HepG2 (cell line): ENCODE measurements at regions not wholly inside any gene's neighbourhood (a gene's known extent, or its start where the extent isn't known, plus 50 kb on each side); places are given as distances from the start of the nearest gene placed in this dataset.

ENCODE experiments used
- ATAC-seq: fragments of 200-7000 bp; cut with Tn5 transposase; 3 replicates; pipeline ENCODE4 v1.9.1; 2020; ENCODE audit warnings: mild to moderate bottlenecking, moderate library complexity
- BruUV-seq: library from RNA; stranded (reverse); fragments of 400-500 nt; replicated peaks from 2 replicates; lab custom pipeline; 2021; lab: Mats Ljungman, UMichigan
- CTCF ChIA-PET: fragments of 300-600 bp; formaldehyde crosslinking; extraction: SDS; loops from one replicate; lab custom pipeline; 2021; ENCODE audit warnings: low total read pairs, inconsistent platforms, low intra/inter-chr PET ratio; lab: Yijun Ruan, JAX
- POLR2A ChIA-PET: fragments of 350-600 bp; sonication (Branson Sonifier 250); formaldehyde crosslinking; loops from one replicate; lab custom pipeline; 2020; ENCODE audit warnings: antibody characterized with exemption, inconsistent platforms; lab: Yijun Ruan, JAX
- DNase-seq: peaks from one replicate; pipeline ENCODE4 v3.0.0-alpha.2; 2015; ENCODE audit warnings: low spot score
- FAIRE-seq: peaks from 3 replicates; lab custom pipeline; 2011; peaks lifted over from hg19 to GRCh38; lab: Jason Lieb, UNC
- H2AFZ ChIP-seq: one replicate; pipeline ENCODE4 v1.6.1; 2011; ENCODE audit warnings: low read length, inconsistent platforms
- H3K27ac ChIP-seq: fragments of 300-600 bp; 3 replicates; pipeline ENCODE4 v1.8.0; 2011; ENCODE audit warnings: mixed run types, mild to moderate bottlenecking, mixed read lengths, low read length, inconsistent platforms; ENCODE audit not compliant: insufficient read depth; ENCODE audit errors: extremely low read length
- H3K27me3 ChIP-seq, 2 experiments: fragments of 200-600 bp in 1 of 2; 2 replicates in 1 of 2; 3 replicates in 1 of 2; pipeline versions ENCODE4 v1.6.0 to v1.8.0; 2011; ENCODE audit warnings: low read length in 2 of 2, mild to moderate bottlenecking in 2 of 2, moderate library complexity in 2 of 2, inconsistent platforms in 1 of 2; ENCODE audit not compliant: insufficient read depth in 2 of 2, control insufficient read depth in 1 of 2
- H3K36me3 ChIP-seq, 2 experiments: fragments of 200-600 bp in 1 of 2; replicated peaks in 1 of 2; 2 replicates in 1 of 2; 3 replicates in 1 of 2; pipeline versions ENCODE4 v1.5.1 to v1.8.0; 2011; ENCODE audit warnings: low read length in 2 of 2, inconsistent platforms in 1 of 2; ENCODE audit not compliant: insufficient read depth in 2 of 2, control insufficient read depth in 1 of 2
- H3K4me1 ChIP-seq: 2 replicates; pipeline ENCODE4 v1.5.1; 2012; ENCODE audit warnings: low read length, inconsistent platforms; ENCODE audit not compliant: insufficient read depth
- H3K4me2 ChIP-seq: 2 replicates; pipeline ENCODE4 v1.6.0; 2011; ENCODE audit warnings: low read depth, low read length, inconsistent platforms
- H3K4me3 ChIP-seq, 3 experiments: fragments of 200-600 bp in 1 of 3; sonication (generic), shearing (Covaris generic) in 1 of 3; replicated peaks in 1 of 3; 2 replicates each; pipeline ENCODE4 v1.5.1; 2011 to 2016; ENCODE audit warnings: low read length in 3 of 3, inconsistent platforms in 2 of 3, low read depth in 2 of 3, mild to moderate bottlenecking in 2 of 3, control low read depth in 1 of 3, mixed read lengths in 1 of 3; ENCODE audit not compliant: insufficient read depth in 1 of 3
- H3K79me2 ChIP-seq: one replicate; pipeline ENCODE4 v1.6.1; 2011; ENCODE audit warnings: low read length, inconsistent platforms; ENCODE audit not compliant: insufficient read depth
- H3K9ac ChIP-seq: 2 replicates; pipeline ENCODE4 v1.6.0; 2011; ENCODE audit warnings: mild to moderate bottlenecking, low read depth, low read length, inconsistent platforms; ENCODE audit not compliant: insufficient read depth
- H3K9me3 ChIP-seq: 2 replicates; pipeline ENCODE4 v1.5.1; 2012; ENCODE audit warnings: mild to moderate bottlenecking, low read length
- H4K20me1 ChIP-seq: 2 replicates; pipeline ENCODE4 v1.6.0; 2011; ENCODE audit warnings: inconsistent platforms, mild to moderate bottlenecking, low read length, moderate library complexity; ENCODE audit not compliant: insufficient read depth
- ATF7-NPFF ChIP-seq: sonication (generic); formaldehyde crosslinking; IDR thresholded peaks from 2 replicates; pipeline ENCODE4 v1.8.1; 2023; ENCODE audit warnings: mild to moderate bottlenecking, low read depth, missing genetic modification reagents, moderate library complexity
- FOXM1 ChIP-seq: sonication (generic); formaldehyde crosslinking; IDR thresholded peaks from 2 replicates; pipeline ENCODE4 v1.5.0; 2020; ENCODE audit warnings: missing genetic modification reagents
- FOXP1 ChIP-seq, 2 experiments: fragments of 450-650 bp in 1 of 2; IDR thresholded peaks; 2 replicates each; pipeline ENCODE4 v1.6.1; 2017 to 2018; ENCODE audit warnings: antibody characterized with exemption in 1 of 2
- GTF2F1 ChIP-seq: fragments of 150-350 bp; IDR thresholded peaks from 2 replicates; pipeline ENCODE4 v1.6.1; 2014; ENCODE audit warnings: low read length
- LCORL ChIP-seq, 2 experiments: fragments of 450-650 bp in 1 of 2; sonication (generic) in 1 of 2; formaldehyde crosslinking in 1 of 2; IDR thresholded peaks; 2 replicates each; pipeline versions ENCODE4 v1.5.0 to v1.6.1; 2017 to 2020; ENCODE audit warnings: antibody characterized with exemption in 1 of 2, missing genetic modification reagents in 1 of 2
- MTA1 ChIP-seq: sonication (generic); formaldehyde crosslinking; IDR thresholded peaks from 2 replicates; pipeline ENCODE4 v1.4.0; 2020; ENCODE audit warnings: missing genetic modification reagents, mild to moderate bottlenecking, borderline replicate concordance
- NRL ChIP-seq: sonication (generic); formaldehyde crosslinking; IDR thresholded peaks from 2 replicates; pipeline ENCODE4 v1.5.0; 2020; ENCODE audit warnings: missing genetic modification reagents, mild to moderate bottlenecking, moderate library complexity, borderline replicate concordance
- SIN3B ChIP-seq: fragments of 150-350 bp; IDR thresholded peaks from 2 replicates; pipeline ENCODE4 v1.6.1; 2014; ENCODE audit warnings: low read length
- SMAD3 ChIP-seq: sonication (generic); formaldehyde crosslinking; IDR thresholded peaks from 2 replicates; pipeline ENCODE4 v1.4.0; 2020; ENCODE audit warnings: missing genetic modification reagents
- STAG1 ChIP-seq: sonication (generic); formaldehyde crosslinking; IDR thresholded peaks from 2 replicates; pipeline ENCODE4 v1.4.0; 2020; ENCODE audit warnings: missing genetic modification reagents
- YEATS2 ChIP-seq: sonication (generic); formaldehyde crosslinking; IDR thresholded peaks from 2 replicates; pipeline ENCODE4 v1.4.0; 2020; ENCODE audit warnings: missing genetic modification reagents, borderline replicate concordance
- ZMAT3 ChIP-seq: sonication (generic); formaldehyde crosslinking; conservative IDR thresholded peaks from 2 replicates; pipeline ENCODE4 v1.7.0; 2021; ENCODE audit warnings: missing genetic modification reagents
- ZNF138 ChIP-seq: sonication (generic); formaldehyde crosslinking; IDR thresholded peaks from 2 replicates; pipeline ENCODE4 v1.5.0; 2020; ENCODE audit warnings: mild to moderate bottlenecking, low read depth, missing genetic modification reagents
- ZNF224 ChIP-seq: sonication (generic); formaldehyde crosslinking; IDR thresholded peaks from 2 replicates; pipeline ENCODE4 v1.5.0; 2020; ENCODE audit warnings: mild to moderate bottlenecking, missing genetic modification reagents
- ZNF350 ChIP-seq: sonication (generic); formaldehyde crosslinking; IDR thresholded peaks from 2 replicates; pipeline ENCODE4 v1.4.0; 2020; ENCODE audit warnings: mild to moderate bottlenecking, low read depth, missing genetic modification reagents, borderline replicate concordance
- ZNF510 ChIP-seq: sonication (generic); formaldehyde crosslinking; IDR thresholded peaks from 2 replicates; pipeline ENCODE4 v1.4.0; 2020; ENCODE audit warnings: low read depth, mild to moderate bottlenecking, missing genetic modification reagents
- ZNF598 ChIP-seq: sonication (generic); formaldehyde crosslinking; IDR thresholded peaks from 2 replicates; pipeline ENCODE4 v1.5.1; 2020; ENCODE audit warnings: mild to moderate bottlenecking, missing genetic modification reagents, borderline replicate concordance
- ZNF747 ChIP-seq: sonication (generic); formaldehyde crosslinking; IDR thresholded peaks from 2 replicates; pipeline ENCODE4 v1.8.1; 2023; ENCODE audit warnings: missing genetic modification reagents, mild to moderate bottlenecking, borderline replicate concordance
- ZNF781 ChIP-seq: sonication (generic); formaldehyde crosslinking; IDR thresholded peaks from 2 replicates; pipeline ENCODE4 v1.5.1; 2020; ENCODE audit warnings: borderline replicate concordance, mild to moderate bottlenecking, missing genetic modification reagents; ENCODE audit errors: not compliant biosample characterization
- WGBS: methylation state at CpG from one replicate; pipeline ENCODE4 v1.1.6; 2017; ENCODE audit warnings: low lambda C conversion rate; 5-methylcytosine and 5-hydroxymethylcytosine counted together
- in situ Hi-C: cut with HindIII; loops from 2 replicates; pipeline ENCODE4 v1.10.0; 2017; ENCODE audit warnings: low pct_unique_long_range_greater_than_20kb; ENCODE audit not compliant: extremely low pct_ligation_motif_present
- intact Hi-C: fragments of 100-400 bp; cut with micrococcal nuclease; formaldehyde crosslinking; loops from one replicate; pipeline ENCODE4 v1.10.0; 2022; ENCODE audit not compliant: unreplicated experiment
- TF ChIP-seq, protein P1 (sequence below): sonication (generic); formaldehyde crosslinking; IDR thresholded peaks from 2 replicates; pipeline ENCODE4 v1.4.0; 2020; ENCODE audit warnings: missing genetic modification reagents

- in situ Hi-C loops = no loop called here
- H3K9ac ChIP-seq = no peak overlapping the region
- no peaks in the 10 kb centered on the region for H3K36me3 ChIP-seq
- no peak for TF ChIP-seq ZNF747 (CRISPR knock-in tag)
- TF ChIP-seq ZNF350 = no peak
- no peak for TF ChIP-seq YEATS2 (CRISPR knock-in tag)
- TF ChIP-seq ZNF224 (CRISPR knock-in tag) = no peak
- TF ChIP-seq SMAD3 (CRISPR knock-in tag) = no peak
- no peak for TF ChIP-seq FOXP1 (IDR thresholded peaks at IDR 0.05)
- TF ChIP-seq FOXP1 (CRISPR knock-in tag; IDR thresholded peaks at IDR 0.05) = no peak
- no peak for TF ChIP-seq ZNF138
- no peak overlapping the region for H3K4me2 ChIP-seq
- H3K27me3 ChIP-seq = no peaks in the 10 kb centered on the region
- no peaks in the 10 kb centered on the region for H3K79me2 ChIP-seq
- no TSS peak for BruUV-seq
- ATAC-seq (no peak), FAIRE-seq (no peak), DNase-seq (no peak)
- no peak overlapping the region for H3K4me3 ChIP-seq
- no peaks in the 10 kb centered on the region for H3K4me1 ChIP-seq
- intact Hi-C loops = no loop called here
- no peak overlapping the region for H2AFZ ChIP-seq
- no peaks in the 10 kb centered on the region for H3K9me3 ChIP-seq
- H3K27ac ChIP-seq = no peak overlapping the region
- no peaks in the 10 kb centered on the region for H4K20me1 ChIP-seq
- WGBS = 0% methylated on average over 4 of the region's 4 CpGs
- CTCF ChIA-PET = no interaction called here
- POLR2A ChIA-PET = no interaction called here
These were observed 682.7 kb upstream of the ARGLU1 start for GRCh38 chr13:107250628-107251027.

- in situ Hi-C loops = no loop called here
- no peaks in the 10 kb centered on the region for H3K4me1 ChIP-seq
- ATAC-seq (no peak), FAIRE-seq (no peak), DNase-seq (no peak)
- no peak overlapping the region for H3K9ac ChIP-seq
- no peaks in the 10 kb centered on the region for H3K36me3 ChIP-seq
- H3K4me3 ChIP-seq = no peak overlapping the region
- no peaks in the 10 kb centered on the region for H3K9me3 ChIP-seq
- no TSS peak for BruUV-seq
- no peak overlapping the region for H3K4me2 ChIP-seq
- POLR2A ChIA-PET = no interaction called here
- no peak overlapping the region for H3K27ac ChIP-seq
- H3K79me2 ChIP-seq = no peaks in the 10 kb centered on the region
- H4K20me1 ChIP-seq = no peaks in the 10 kb centered on the region
- H2AFZ ChIP-seq = no peak overlapping the region
- intact Hi-C loops = no loop called here
- CTCF ChIA-PET = no interaction called here
- H3K27me3 ChIP-seq = no peaks in the 10 kb centered on the region
- 0% methylated on average over 2 of the region's 2 CpGs for WGBS
- TF ChIP-seq FOXP1 (IDR thresholded peaks at IDR 0.05) = no peak
- TF ChIP-seq FOXP1 (CRISPR knock-in tag; IDR thresholded peaks at IDR 0.05) = no peak
- no peak for TF ChIP-seq GTF2F1
- no peak for TF ChIP-seq ZNF598 (CRISPR knock-in tag)
- TF ChIP-seq MTA1 (CRISPR knock-in tag) = no peak
- TF ChIP-seq ATF7-NPFF (CRISPR knock-in tag) = no peak
- no peak for TF ChIP-seq SIN3B
- no peak for TF ChIP-seq ZNF781 (CRISPR knock-in tag)
- no peak for TF ChIP-seq ZNF510 (CRISPR knock-in tag)
- TF ChIP-seq ZMAT3 = no peak
- TF ChIP-seq, protein P1, sequence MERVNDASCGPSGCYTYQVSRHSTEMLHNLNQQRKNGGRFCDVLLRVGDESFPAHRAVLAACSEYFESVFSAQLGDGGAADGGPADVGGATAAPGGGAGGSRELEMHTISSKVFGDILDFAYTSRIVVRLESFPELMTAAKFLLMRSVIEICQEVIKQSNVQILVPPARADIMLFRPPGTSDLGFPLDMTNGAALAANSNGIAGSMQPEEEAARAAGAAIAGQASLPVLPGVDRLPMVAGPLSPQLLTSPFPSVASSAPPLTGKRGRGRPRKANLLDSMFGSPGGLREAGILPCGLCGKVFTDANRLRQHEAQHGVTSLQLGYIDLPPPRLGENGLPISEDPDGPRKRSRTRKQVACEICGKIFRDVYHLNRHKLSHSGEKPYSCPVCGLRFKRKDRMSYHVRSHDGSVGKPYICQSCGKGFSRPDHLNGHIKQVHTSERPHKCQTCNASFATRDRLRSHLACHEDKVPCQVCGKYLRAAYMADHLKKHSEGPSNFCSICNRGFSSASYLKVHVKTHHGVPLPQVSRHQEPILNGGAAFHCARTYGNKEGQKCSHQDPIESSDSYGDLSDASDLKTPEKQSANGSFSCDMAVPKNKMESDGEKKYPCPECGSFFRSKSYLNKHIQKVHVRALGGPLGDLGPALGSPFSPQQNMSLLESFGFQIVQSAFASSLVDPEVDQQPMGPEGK (CRISPR knock-in tag) = no peak
- no peak for TF ChIP-seq LCORL (IDR thresholded peaks at IDR 0.05)
- TF ChIP-seq LCORL (CRISPR knock-in tag; IDR thresholded peaks at IDR 0.05) = no peak
- no peak for TF ChIP-seq NRL
- TF ChIP-seq FOXM1 (CRISPR knock-in tag) = no peak
- no peak for TF ChIP-seq STAG1
These were observed 676.3 kb upstream of the ARGLU1 start for GRCh38 chr13:107244241-107244640.
